ENCODE measurements at regions not wholly inside any gene's neighbourhood (a gene's known extent, or its start where the extent isn't known, plus 50 kb on each side); places are given as distances from the start of the nearest gene placed in this dataset.

GRCh38 chr16:86983621-86984020 lies 333.6 kb downstream of the C16orf95 start:
- intact Hi-C loops (cut with DNase I): no loop called here
- ATAC-seq: no peak
- DNase-seq (ENCODE audit: low spot score): no peak

GRCh38 chr16:86984343-86984742 lies 332.8 kb downstream of the C16orf95 start:
- DNase-seq (ENCODE audit: low spot score) (no peak), ATAC-seq (no peak)
- intact Hi-C loops (cut with DNase I): no loop called here

- DNase-seq (ENCODE audit: low spot score) (no peak), ATAC-seq (no peak)
- intact Hi-C loops (cut with DNase I): no loop called here
These were observed 332.1 kb downstream of the C16orf95 start for GRCh38 chr16:86984991-86985647.

GRCh38 chr16:86985648-86986015 lies 331.6 kb downstream of the C16orf95 start:
- intact Hi-C loops (cut with DNase I): no loop called here
- ATAC-seq: no peak
- no peak for DNase-seq (ENCODE audit: low spot score)

- intact Hi-C loops (cut with DNase I): no loop called here
- ATAC-seq (no peak), DNase-seq (ENCODE audit: low spot score) (no peak)
These were observed 331.1 kb downstream of the C16orf95 start for GRCh38 chr16:86986136-86986535.

GRCh38 chr16:86986809-86987487 lies 330.2 kb downstream of the C16orf95 start:
- intact Hi-C loops (cut with DNase I): no loop called here
- ATAC-seq (no peak), DNase-seq (ENCODE audit: low spot score) (no peak)

- intact Hi-C loops (cut with DNase I): no loop called here
- DNase-seq (ENCODE audit: low spot score) (no peak), ATAC-seq (no peak)
These were observed 329.2 kb downstream of the C16orf95 start for GRCh38 chr16:86987746-86988670.

GRCh38 chr16:86988920-86989696 lies 328.1 kb downstream of the C16orf95 start:
- ATAC-seq (no peak), DNase-seq (ENCODE audit: low spot score) (no peak)
- intact Hi-C loops (cut with DNase I): no loop called here

GRCh38 chr16:86990451-86990850 lies 326.7 kb downstream of the C16orf95 start:
- no peak for ATAC-seq
- DNase-seq (ENCODE audit: low spot score): no peak
- intact Hi-C loops (cut with DNase I): no loop called here

GRCh38 chr16:86991679-86992078 lies 325.5 kb downstream of the C16orf95 start:
- intact Hi-C loops (cut with DNase I): no loop called here
- ATAC-seq (no peak), DNase-seq (ENCODE audit: low spot score) (no peak)

- ATAC-seq: no peak
- intact Hi-C loops (cut with DNase I): no loop called here
- DNase-seq (ENCODE audit: low spot score): no peak
These were observed 324.6 kb downstream of the C16orf95 start for GRCh38 chr16:86992587-86992986.

GRCh38 chr16:86993426-86994110 lies 323.6 kb downstream of the C16orf95 start:
- DNase-seq (ENCODE audit: low spot score) (no peak), ATAC-seq (no peak)
- intact Hi-C loops (cut with DNase I): no loop called here

GRCh38 chr16:86994215-86994614 lies 323.0 kb downstream of the C16orf95 start:
- ATAC-seq: no peak
- no peak for DNase-seq (ENCODE audit: low spot score)
- intact Hi-C loops (cut with DNase I): no loop called here

- DNase-seq (ENCODE audit: low spot score): no peak
- ATAC-seq: peak; percentile 42
- intact Hi-C loops (cut with DNase I): no loop called here
These were observed 322.5 kb downstream of the C16orf95 start for GRCh38 chr16:86994651-86995171.

GRCh38 chr16:86995456-86995855 lies 321.7 kb downstream of the C16orf95 start:
- no peak for ATAC-seq
- no peak for DNase-seq (ENCODE audit: low spot score)
- intact Hi-C loops (cut with DNase I): no loop called here

- no peak for ATAC-seq
- intact Hi-C loops (cut with DNase I): no loop called here
- DNase-seq (ENCODE audit: low spot score): no peak
These were observed 321.1 kb downstream of the C16orf95 start for GRCh38 chr16:86996081-86996480.

GRCh38 chr16:86997058-86997457 lies 320.1 kb downstream of the C16orf95 start:
- ATAC-seq (no peak), DNase-seq (ENCODE audit: low spot score) (no peak)
- intact Hi-C loops (cut with DNase I): no loop called here

- DNase-seq (ENCODE audit: low spot score) (no peak), ATAC-seq (no peak)
- intact Hi-C loops (cut with DNase I): no loop called here
These were observed 318.8 kb downstream of the C16orf95 start for GRCh38 chr16:86998196-86999001.

Data from sciatic nerve (tissue), 2 donors.